ENCODE measurements at regions not wholly inside any gene's neighbourhood (a gene's known extent, or its start where the extent isn't known, plus 50 kb on each side); places are given as distances from the start of the nearest gene placed in this dataset.
"Not testable (repeated sequence)": the region's sequence is repeated elsewhere in the genome, so short reads cannot be mapped to it uniquely, and the experiment has no call there.

DNA sequence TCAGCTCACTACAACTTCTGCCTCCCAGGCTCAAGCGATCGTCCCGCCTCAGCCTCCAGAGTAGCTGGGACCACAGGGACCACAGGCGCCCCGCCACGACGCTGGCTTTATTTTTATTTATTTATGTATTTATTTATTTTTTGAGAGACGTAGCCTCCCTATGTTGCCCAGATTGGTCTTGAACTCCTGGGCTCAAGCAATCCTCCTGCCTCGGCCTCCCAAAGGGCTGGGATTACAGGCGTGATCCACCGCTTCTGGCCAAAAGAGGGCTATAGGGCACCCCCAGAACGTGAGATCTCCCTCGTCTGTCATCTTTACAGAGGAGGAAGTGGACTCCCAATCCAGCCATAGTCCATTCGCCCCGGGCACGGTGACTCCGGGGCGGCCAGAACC is 125.1 kb upstream of the PTPN20 start:
- TF ChIP-seq, protein P1, sequence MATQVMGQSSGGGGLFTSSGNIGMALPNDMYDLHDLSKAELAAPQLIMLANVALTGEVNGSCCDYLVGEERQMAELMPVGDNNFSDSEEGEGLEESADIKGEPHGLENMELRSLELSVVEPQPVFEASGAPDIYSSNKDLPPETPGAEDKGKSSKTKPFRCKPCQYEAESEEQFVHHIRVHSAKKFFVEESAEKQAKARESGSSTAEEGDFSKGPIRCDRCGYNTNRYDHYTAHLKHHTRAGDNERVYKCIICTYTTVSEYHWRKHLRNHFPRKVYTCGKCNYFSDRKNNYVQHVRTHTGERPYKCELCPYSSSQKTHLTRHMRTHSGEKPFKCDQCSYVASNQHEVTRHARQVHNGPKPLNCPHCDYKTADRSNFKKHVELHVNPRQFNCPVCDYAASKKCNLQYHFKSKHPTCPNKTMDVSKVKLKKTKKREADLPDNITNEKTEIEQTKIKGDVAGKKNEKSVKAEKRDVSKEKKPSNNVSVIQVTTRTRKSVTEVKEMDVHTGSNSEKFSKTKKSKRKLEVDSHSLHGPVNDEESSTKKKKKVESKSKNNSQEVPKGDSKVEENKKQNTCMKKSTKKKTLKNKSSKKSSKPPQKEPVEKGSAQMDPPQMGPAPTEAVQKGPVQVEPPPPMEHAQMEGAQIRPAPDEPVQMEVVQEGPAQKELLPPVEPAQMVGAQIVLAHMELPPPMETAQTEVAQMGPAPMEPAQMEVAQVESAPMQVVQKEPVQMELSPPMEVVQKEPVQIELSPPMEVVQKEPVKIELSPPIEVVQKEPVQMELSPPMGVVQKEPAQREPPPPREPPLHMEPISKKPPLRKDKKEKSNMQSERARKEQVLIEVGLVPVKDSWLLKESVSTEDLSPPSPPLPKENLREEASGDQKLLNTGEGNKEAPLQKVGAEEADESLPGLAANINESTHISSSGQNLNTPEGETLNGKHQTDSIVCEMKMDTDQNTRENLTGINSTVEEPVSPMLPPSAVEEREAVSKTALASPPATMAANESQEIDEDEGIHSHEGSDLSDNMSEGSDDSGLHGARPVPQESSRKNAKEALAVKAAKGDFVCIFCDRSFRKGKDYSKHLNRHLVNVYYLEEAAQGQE (IDR thresholded peaks at IDR 0.05; ENCODE audit: borderline replicate concordance), result not testable (repeated sequence)
- TF ChIP-seq, protein P1 (CRISPR knock-in tag; IDR thresholded peaks at IDR 0.05; ENCODE audit: low read depth), result not testable (repeated sequence)
- not testable (repeated sequence) for TF ChIP-seq EGR1 (conservative IDR thresholded peaks at IDR 0.05); HNRNPK (IDR thresholded peaks at IDR 0.05; ENCODE audit: low read depth, low read length, poor library complexity, severe bottlenecking); TEAD2 (tag; IDR thresholded peaks at IDR 0.05); MYC (IDR thresholded peaks at IDR 0.05; ENCODE audit: low read depth, low read length); MYC (CRISPR knock-in tag; IDR thresholded peaks at IDR 0.05; ENCODE audit: borderline replicate concordance, low read depth)
